ENCODE measurements at regions not wholly inside any gene's neighbourhood (a gene's known extent, or its start where the extent isn't known, plus 50 kb on each side); places are given as distances from the start of the nearest gene placed in this dataset.

DNA sequence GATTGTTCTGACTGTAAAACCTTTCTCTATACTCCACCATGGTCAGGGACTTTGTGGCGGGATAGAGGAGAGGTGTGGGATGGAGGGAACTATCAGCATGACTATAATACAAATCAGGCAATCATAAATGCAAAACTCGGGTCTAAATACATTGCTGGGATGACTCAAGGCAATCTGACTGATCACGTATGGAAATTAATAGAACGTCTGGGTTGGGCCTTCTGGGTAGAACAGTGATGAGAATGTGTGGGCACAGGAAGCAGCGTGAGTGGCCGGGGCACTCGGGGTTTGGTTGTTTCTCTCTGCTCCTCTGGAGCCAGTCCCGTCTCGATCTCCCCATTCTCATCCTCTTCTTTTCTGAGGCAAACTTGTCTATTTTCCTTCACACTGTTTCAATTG lies 485.8 kb downstream of the VRK1 start:
- Histone ChIP-seq H3K4me1 (no peaks in the 10 kb centered on the region), H3K9me3 (no peaks in the 10 kb centered on the region), H3K36me3 (no peaks in the 10 kb centered on the region), H3K27ac (no peak overlapping the region), H3K4me3 (replicated peaks in 1 of 3) (no peak overlapping the region), H3K27me3 (no peaks in the 10 kb centered on the region)
- no peak for DNase-seq
- 84 to 85% methylated on average over 9 of the region's 9 CpGs for WGBS, 2 donors
- intact Hi-C loops (cut with DNase I): no loop called here
- TF ChIP-seq POLR2A (IDR thresholded peaks at IDR 0.05): no peak
- TF ChIP-seq CTCF (IDR thresholded peaks at IDR 0.05): no peak

DNA sequence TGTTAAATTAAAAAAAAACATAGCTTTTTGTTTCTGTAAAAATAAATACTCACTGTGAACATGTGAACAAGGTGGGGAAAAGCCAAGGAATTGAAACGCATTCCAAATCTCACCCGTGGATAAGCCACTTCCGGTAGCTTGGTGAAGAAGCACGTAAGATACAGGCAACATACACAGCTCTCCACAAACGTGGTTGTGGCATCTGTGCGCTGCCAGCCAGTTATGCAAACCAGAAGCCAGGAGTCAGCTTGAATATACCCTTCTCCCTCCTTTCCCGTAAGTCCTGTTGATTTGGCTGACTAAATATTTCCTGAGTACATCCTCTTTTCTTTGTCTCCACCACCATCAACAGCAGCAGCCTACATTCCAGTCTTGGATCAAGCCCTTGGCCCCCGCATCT lies 486.2 kb downstream of the VRK1 start:
- no peaks in the 10 kb centered on the region for H3K27me3 ChIP-seq
- WGBS, 2 donors: 66 to 72% methylated on average over 8 of the region's 8 CpGs
- DNase-seq: no peak

GRCh38 chr14:97283841-97284240 lies 486.7 kb downstream of the VRK1 start:
- WGBS, 2 donors: 62 to 71% methylated on average over 6 of the region's 6 CpGs
- Histone ChIP-seq H3K27ac (no peak overlapping the region), H3K9me3 (no peaks in the 10 kb centered on the region), H3K4me1 (no peaks in the 10 kb centered on the region), H3K4me3 (replicated peaks in 1 of 3) (no peak overlapping the region), H3K27me3 (no peaks in the 10 kb centered on the region), H3K36me3 (no peaks in the 10 kb centered on the region)
- intact Hi-C loops (cut with DNase I): no loop called here
- no peak for DNase-seq
- no peak for TF ChIP-seq CTCF (IDR thresholded peaks at IDR 0.05)
- TF ChIP-seq POLR2A (IDR thresholded peaks at IDR 0.05): no peak

More for the DNA sequence above, 486.2 kb downstream of the VRK1 start:
- no peak for TF ChIP-seq POLR2A (IDR thresholded peaks at IDR 0.05)
- TF ChIP-seq CTCF (IDR thresholded peaks at IDR 0.05): no peak
- Histone ChIP-seq H3K36me3 (no peaks in the 10 kb centered on the region), H3K9me3 (no peaks in the 10 kb centered on the region), H3K4me3 (replicated peaks in 1 of 3) (no peak overlapping the region), H3K27ac (no peak overlapping the region), H3K4me1 (no peaks in the 10 kb centered on the region)
- intact Hi-C loops (cut with DNase I): no loop called here

DNA sequence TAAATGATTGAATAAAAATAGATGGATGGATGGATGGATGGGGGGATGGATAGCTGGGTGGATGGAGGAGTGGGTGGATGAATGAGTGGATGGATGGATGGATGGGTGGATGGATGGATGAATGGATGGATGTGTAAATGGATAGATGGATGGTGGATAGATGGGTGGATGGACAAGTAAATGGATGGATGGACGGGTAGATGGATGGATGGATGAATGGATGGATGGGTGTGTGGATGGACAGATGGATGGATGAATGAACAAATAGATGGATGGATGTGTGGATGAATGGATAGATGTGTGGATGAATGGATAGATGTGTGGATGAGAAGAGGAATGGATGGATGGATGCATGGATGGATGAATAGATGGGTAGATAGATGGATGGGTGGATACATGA lies 490.8 kb downstream of the VRK1 start:
- 81 to 87% methylated on average over 1 of the region's 1 CpG for WGBS, 2 donors
- H3K27ac ChIP-seq: no peak overlapping the region
- no peaks in the 10 kb centered on the region for H3K4me1 ChIP-seq
- no peaks in the 10 kb centered on the region for H3K9me3 ChIP-seq
- H3K36me3 ChIP-seq: no peaks in the 10 kb centered on the region
- TF ChIP-seq POLR2A (IDR thresholded peaks at IDR 0.05) (no peak), CTCF (IDR thresholded peaks at IDR 0.05) (no peak)
- H3K4me3 ChIP-seq (replicated peaks in 1 of 3): no peak overlapping the region
- DNase-seq: no peak
- H3K27me3 ChIP-seq: no peaks in the 10 kb centered on the region
- intact Hi-C loops (cut with DNase I): no loop called here

GRCh38 chr14:97290065-97290464 lies 492.9 kb downstream of the VRK1 start:
- Histone ChIP-seq H3K4me3 (replicated peaks in 1 of 3) (no peak overlapping the region), H3K4me1 (no peaks in the 10 kb centered on the region), H3K27ac (no peak overlapping the region), H3K27me3 (no peaks in the 10 kb centered on the region), H3K36me3 (no peaks in the 10 kb centered on the region), H3K9me3 (no peaks in the 10 kb centered on the region)
- 70 to 79% methylated on average over 4 of the region's 4 CpGs for WGBS, 2 donors
- DNase-seq: no peak
- TF ChIP-seq POLR2A (IDR thresholded peaks at IDR 0.05) (no peak), CTCF (IDR thresholded peaks at IDR 0.05) (no peak)
- intact Hi-C loops (cut with DNase I): no loop called here
